ENCODE measurements at regions not wholly inside any gene's neighbourhood (a gene's known extent, or its start where the extent isn't known, plus 50 kb on each side); places are given as distances from the start of the nearest gene placed in this dataset.

GRCh38 chr14:95424529-95424928, 91.9 kb downstream of the SYNE3 start:
- no peak for TF ChIP-seq POLR2A (IDR thresholded peaks at IDR 0.05)
- TF ChIP-seq CTCF (IDR thresholded peaks at IDR 0.05): no peak
